DMS79 (cell line): ENCODE measurements at regions not wholly inside any gene's neighbourhood (a gene's known extent, or its start where the extent isn't known, plus 50 kb on each side); places are given as distances from the start of the nearest gene placed in this dataset.

Experiments
- DNase-seq: peaks from one replicate; lab custom pipeline; 2025; lab: John Stamatoyannopoulos, UW

DNA sequence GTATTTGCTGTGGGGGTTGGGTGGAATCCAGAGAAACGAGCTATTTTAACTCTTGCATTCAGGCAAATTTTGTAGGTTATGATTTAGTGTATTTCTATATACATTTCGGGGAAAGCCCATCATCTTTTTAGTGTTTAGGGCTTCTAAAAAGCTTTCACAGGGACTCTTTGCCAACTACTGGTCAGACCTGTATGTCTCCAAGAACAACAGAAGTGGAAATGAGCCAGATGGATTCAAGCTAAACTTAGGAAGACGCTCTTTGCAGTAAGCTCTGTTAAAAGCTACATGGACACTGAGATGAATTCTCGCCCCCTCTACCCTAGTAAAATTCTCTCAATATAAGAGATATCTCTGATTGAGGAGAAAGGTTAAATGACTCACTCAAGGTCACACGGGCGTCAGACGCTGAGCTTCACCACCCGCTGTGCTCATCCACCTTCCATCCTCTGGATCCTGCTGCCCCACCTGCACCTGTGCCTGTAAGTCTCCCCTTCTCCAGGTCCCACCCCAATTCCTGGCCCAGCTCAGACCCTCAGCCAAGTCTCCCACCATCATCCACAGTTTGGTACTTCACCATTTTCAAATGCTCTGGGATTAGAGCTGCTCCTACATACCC lies 85.6 kb downstream of the MARCHF4 start:
- DNase-seq = no peak

DNA sequence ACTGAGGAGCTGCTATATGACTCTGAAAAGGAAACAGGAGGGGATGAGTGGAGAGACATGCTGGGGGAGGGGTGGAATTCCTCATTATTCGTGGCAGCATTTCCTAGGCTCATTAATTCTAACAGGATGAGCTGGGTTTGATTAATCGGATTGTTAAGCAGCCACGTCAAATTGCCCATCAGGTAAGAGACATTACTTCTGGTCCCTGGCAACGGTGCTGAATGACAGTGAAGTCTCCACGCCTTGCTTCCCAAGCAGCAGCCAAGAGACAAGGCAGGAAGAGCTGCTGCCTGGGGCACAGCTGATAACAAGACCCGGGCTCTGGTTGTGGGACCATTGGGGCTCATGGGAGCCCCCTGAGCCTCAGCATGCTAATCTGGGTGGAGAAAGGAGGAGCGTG lies 86.6 kb downstream of the MARCHF4 start:
- DNase-seq = peak; percentile 28

DNA sequence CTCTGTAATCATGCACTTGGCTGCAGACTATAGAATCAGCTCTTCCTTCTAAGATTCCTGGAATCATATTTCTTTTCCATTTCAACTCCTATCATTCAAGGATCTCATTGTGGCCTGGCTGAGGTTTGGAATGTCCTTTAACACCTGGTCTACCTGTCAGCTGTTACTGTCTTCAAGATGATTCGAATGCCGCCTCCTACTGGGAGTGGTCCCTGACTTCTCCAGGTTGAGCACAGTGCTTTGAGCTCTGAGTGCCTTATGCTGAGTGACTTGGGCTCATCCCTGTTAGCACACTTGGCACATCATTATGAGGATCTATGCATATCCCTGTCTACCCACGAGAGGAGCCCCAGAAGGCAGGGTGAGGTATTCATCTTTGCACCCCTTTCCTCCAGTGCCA lies 87.6 kb downstream of the MARCHF4 start:
- DNase-seq = no peak

DNA sequence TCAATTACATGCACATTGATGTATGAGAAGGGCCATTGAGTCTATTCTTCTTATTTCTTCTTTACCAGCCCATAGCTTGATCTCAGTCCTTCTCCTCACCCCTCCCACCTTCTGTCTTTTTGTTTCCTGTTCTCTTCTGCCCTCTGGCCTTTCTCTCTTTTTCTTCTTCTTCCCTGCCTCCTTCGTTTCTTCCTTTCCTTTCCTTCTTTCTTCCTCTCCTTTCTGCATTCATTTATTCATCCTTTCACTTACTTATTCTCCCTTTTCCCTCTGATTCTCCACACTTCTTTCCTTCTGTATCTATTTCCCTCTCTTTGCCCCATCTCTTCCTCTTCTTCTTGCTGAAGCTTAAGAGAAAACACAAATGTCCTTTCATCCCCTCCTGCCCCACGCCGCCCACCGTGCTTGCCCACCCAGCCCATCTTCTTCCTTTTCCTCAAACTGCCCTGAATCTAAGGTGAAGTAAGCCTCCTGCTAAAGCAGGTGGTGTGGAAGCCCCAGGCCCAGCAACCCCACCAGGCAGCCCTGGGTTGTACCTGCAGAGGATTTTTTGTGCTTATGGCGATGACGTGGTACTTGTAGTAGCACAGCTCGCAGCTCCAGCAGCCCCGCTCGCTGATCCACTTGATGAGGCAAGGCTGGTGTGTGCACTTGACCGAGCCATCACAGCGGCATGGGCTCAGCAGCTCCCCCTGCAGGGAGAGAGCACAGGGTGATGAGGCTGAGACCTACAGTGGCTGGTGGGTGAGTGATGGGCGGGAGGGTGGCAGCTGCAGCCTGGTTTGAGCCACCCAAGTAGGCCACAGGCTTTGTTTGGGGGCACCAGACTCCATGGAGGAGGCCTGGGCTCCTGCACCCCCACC lies 89.0 kb downstream of the MARCHF4 start:
- no peak for DNase-seq

DNA sequence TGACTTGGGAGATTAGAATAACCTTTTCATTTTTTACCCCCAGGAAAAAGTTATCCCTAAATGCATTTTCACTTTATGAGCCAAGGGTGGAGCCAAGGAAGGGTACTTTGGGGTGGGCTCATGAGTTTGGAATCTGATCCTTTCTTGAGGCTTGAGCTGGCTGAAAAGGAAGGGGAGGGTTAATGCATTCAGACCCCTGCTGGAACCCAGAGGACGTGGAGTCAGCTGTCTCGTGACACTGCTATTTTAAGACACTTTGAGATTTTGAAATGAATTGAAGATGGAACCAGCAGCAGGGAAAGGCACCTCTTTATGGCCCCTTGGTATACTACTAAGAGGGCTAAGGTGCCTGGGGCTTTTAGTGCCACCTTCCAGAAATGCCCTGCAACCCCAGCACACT lies 90.4 kb downstream of the MARCHF4 start:
- no peak for DNase-seq

DNA sequence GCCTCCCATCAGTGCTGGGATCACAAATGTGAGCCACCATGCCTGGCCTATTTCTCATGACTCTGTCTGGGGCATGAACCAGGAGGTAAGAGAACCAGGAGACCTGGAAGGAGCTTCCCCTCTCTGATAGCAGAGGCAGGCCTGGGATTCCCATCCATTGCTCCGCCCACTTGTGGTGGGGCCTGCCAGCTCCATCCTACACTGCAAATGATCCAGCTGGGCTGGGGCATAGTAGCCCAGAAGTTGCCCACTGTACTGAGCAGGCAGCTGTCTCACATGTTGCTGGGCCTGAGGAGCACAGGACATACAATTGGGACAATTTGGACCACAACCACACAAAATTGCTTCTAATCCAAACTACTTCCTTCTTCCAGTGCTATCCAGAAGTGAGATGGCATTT lies 91.0 kb downstream of the MARCHF4 start:
- DNase-seq = no peak

DNA sequence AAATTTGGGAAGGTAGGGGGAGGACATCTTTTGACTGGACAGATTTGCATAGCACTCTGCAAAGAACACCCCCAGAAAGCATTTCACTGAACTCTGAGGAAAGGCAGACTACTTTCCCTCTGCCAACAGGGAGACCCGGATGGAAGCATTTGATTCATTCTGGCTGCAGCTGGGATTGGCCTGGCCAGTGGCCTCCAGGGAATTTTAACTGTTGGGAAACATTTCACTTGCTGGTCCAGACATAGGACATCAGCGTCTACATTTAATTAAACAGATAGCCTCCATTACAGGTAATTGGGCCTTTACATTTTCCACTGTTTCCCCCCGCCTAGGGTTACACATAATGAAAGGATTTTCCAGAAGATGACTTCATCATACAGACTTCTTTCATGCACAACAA lies 92.8 kb downstream of the MARCHF4 start:
- DNase-seq = no peak

DNA sequence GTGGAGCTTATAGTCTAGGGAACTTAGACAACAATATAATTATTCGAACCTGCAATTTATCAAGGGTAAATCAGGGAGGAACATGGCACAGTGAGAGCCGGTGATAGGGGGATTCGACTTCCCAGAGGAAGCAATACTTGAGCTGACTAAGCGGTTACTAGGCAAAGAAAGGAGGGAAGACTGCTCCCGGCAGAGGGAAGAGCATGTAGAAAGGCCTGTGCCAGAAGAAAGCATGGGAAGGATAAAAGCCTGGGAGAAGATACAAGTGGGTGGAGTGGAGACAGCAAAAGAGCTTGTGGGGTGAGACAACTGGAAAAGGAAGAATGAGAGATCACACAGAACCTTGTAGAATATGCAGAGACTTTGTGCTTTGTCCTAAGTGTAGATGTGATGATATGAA lies 93.3 kb downstream of the MARCHF4 start:
- DNase-seq = no peak

DNA sequence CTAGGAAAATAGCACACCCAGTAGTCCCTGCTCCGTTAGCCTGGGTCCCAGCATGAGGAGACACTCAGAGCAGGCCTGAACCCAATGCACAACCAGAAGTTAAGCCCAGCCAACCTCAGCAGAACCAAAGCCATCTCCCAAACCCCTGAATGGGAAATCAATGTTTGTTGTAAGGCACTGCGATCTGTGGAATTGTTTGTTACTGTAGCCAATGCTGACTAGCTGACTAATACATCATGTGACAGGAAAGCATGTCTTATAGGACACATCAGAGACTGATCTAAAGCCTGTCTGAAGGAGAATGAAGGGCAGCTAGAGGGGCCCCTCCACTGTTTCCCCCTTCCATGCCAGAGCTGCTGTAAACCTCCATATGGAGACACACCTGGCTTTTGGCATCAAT lies 96.4 kb downstream of the MARCHF4 start:
- DNase-seq = no peak

DNA sequence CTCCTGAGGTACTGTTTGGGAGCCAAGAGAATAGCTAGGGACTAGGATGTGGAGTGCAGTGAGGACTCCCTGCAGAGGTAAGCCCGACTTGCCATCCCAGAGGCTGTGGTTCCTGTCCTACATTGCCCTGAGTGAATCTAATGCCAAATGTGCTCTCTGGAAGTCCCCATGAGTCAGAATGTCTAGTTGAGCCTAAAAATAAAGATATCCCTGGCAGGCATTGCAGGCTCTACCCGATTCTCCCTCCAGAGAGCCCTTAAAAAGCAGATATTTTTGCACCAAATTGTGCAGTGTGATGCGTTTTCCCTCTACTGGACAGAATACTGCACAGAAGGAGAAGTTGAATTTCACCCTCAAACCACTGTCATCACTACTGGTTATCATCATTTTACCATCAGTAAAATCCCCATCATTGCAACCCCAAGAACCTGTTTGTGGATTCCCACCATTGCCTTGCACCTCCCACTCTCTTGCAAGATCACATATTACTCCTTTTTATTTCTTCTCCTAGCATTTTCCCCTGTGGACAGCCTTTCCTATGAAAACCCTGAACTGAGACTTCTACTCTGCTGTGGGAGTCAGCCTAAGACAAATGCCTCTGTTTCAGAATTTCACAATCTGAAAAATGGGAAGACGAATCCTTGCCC lies 98.0 kb downstream of the MARCHF4 start:
- DNase-seq = no peak

DNA sequence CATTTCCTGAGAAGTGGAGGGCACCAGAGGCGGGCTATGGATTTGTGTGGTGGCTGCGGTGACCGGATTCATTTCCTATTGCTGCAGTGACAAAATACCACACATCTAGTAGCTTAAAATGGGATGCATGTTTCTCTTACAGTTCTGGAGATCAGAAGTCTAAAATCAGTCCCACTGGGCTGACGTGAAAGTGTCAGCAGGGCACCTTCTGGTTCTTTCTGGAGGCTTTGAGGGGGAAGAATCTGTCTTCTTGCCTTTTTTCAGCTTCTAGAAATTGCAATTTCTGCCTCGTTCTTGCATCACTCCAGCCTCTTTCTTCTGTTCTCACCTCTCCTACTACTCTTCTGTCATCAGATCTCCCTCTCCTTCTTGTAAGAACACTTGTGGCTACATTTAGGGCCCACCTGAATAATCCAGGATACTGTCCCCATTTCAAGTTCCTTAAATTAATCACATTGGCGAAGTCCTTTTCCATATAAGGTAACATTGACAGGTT lies 111.2 kb downstream of the MARCHF4 start:
- DNase-seq = no peak

DNA sequence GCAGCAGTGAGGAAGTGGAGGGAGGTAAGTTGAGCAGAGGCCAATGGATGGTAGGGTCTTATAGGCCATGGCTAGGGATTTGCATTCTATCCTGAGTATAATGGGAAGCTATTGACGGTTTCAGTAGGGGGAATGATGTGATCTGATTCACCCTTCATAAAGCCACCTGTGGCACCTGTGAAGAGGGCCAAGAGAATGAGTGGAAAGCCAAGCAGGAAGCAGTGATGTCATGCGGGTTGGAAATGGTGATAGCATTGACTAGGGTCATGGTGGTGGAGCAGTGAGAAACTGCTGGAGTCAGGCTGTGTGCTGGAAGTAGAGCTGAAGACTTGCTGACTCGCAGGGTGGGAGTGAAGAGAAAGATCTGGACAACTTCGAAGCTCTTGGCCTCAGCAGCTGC lies 111.7 kb downstream of the MARCHF4 start:
- DNase-seq = no peak

DNA sequence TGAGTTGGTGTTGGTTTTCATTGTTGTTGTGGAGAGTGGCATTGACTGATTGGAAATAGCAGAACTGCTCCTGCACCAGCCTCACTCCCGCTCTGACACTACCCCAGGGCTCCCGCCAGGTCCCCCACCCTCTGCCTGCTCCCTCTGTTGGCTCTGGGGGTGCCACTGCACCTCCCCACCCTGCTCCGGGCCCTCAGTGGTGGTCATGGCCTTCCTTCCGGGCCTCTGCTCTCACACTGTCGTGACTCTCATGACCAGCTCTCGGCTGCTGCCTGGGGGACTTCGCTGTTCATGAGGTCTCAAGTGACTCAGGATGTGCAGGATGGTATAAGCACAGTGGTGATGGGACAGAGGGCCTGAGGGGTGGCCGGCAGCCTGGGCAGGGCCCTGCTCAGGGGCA lies 113.2 kb downstream of the MARCHF4 start:
- DNase-seq = no peak

DNA sequence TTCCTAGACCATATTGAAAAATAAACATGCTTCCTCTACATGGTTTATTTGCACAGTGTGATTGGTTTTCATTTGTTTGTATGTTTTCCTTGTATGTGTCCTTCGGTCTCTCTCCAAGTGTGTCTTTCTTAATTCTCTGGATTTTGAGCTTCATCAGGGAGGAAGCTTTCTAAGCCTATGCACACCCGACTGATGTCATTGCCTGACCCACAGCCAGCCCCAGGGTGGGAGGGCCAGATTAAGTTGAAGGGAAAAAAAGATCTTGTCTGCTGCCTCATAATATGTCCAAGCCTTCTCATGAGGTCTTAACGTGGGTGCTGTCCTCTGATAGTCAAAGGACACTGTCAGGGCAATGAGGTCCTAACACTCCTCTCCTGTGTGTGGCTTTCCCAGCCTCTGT lies 115.2 kb downstream of the MARCHF4 start:
- no peak for DNase-seq
